HG03097 (cell line): ENCODE measurements at regions not wholly inside any gene's neighbourhood (a gene's known extent, or its start where the extent isn't known, plus 50 kb on each side); places are given as distances from the start of the nearest gene placed in this dataset.

Experiments used
- ATAC-seq: cut with Tn5 transposase; IDR thresholded peaks from one replicate; pipeline ENCODE4 v1.9.1; 2021; ENCODE audit not compliant: unreplicated experiment, low FRiP score

- no peak for ATAC-seq
These were observed 359.1 kb upstream of the XYLT1 start for GRCh38 chr16:17829811-17830210.

- no peak for ATAC-seq
These were observed 357.3 kb upstream of the XYLT1 start for GRCh38 chr16:17828012-17828411.

- no peak for ATAC-seq
These were observed 356.6 kb upstream of the XYLT1 start for GRCh38 chr16:17827313-17827712.

- ATAC-seq, result no peak
These were observed 347.2 kb upstream of the XYLT1 start for GRCh38 chr16:17817943-17818342.

- no peak for ATAC-seq
These were observed 346.5 kb upstream of the XYLT1 start for GRCh38 chr16:17817260-17817659.

GRCh38 chr16:17812771-17813170, 342.0 kb upstream of the XYLT1 start:
- no peak for ATAC-seq

GRCh38 chr16:17804857-17805256, 334.1 kb upstream of the XYLT1 start:
- ATAC-seq, result no peak

GRCh38 chr16:17803625-17804410, 333.1 kb upstream of the XYLT1 start:
- no peak for ATAC-seq

GRCh38 chr16:17802571-17802970, 331.8 kb upstream of the XYLT1 start:
- ATAC-seq, result no peak

- no peak for ATAC-seq
These were observed 330.3 kb upstream of the XYLT1 start for GRCh38 chr16:17801068-17801467.

GRCh38 chr16:17798716-17799115, 328.0 kb upstream of the XYLT1 start:
- no peak for ATAC-seq

GRCh38 chr16:17793354-17793753, 322.6 kb upstream of the XYLT1 start:
- no peak for ATAC-seq

- ATAC-seq, result no peak
These were observed 313.3 kb upstream of the XYLT1 start for GRCh38 chr16:17784073-17784472.

- ATAC-seq, result no peak
These were observed 309.4 kb upstream of the XYLT1 start for GRCh38 chr16:17780181-17780580.

GRCh38 chr16:17777408-17777863, 306.7 kb upstream of the XYLT1 start:
- ATAC-seq, result no peak

GRCh38 chr16:17776888-17777287, 306.1 kb upstream of the XYLT1 start:
- ATAC-seq, result no peak

- ATAC-seq, result no peak
These were observed 305.7 kb upstream of the XYLT1 start for GRCh38 chr16:17776465-17776864.

GRCh38 chr16:17775061-17775460, 304.3 kb upstream of the XYLT1 start:
- ATAC-seq, result no peak

GRCh38 chr16:17773698-17774101, 302.9 kb upstream of the XYLT1 start:
- ATAC-seq, result no peak

- ATAC-seq, result no peak
These were observed 299.3 kb upstream of the XYLT1 start for GRCh38 chr16:17770104-17770503.

GRCh38 chr16:17769065-17769464, 298.3 kb upstream of the XYLT1 start:
- ATAC-seq, result no peak

GRCh38 chr16:17768257-17768656, 297.5 kb upstream of the XYLT1 start:
- ATAC-seq, result no peak

GRCh38 chr16:17766012-17766411, 295.3 kb upstream of the XYLT1 start:
- no peak for ATAC-seq
